Progenitor cell of endocrine pancreas (in vitro differentiated cells): ENCODE measurements at regions not wholly inside any gene's neighbourhood (a gene's known extent, or its start where the extent isn't known, plus 50 kb on each side); places are given as distances from the start of the nearest gene placed in this dataset.

Source experiments
- DNase-seq: peaks from one replicate; pipeline ENCODE4 v3.0.0; 2021; ENCODE audit warnings: low spot score; ENCODE audit not compliant: unreplicated experiment
- H3K27ac Mint-ChIP-seq: 2 replicates; pipeline ENCODE4 v1.8.0; 2021; ENCODE audit warnings: mild to moderate bottlenecking, moderate library complexity, mixed read lengths
- H3K27me3 Mint-ChIP-seq: 2 replicates; pipeline ENCODE4 v1.8.0; 2021; ENCODE audit warnings: mixed read lengths
- H3K36me3 Mint-ChIP-seq: 2 replicates; pipeline ENCODE4 v1.8.0; 2022; ENCODE audit warnings: mixed read lengths; ENCODE audit not compliant: insufficient read depth
- H3K4me1 Mint-ChIP-seq: 2 replicates; pipeline ENCODE4 v1.8.0; 2021; ENCODE audit warnings: low read depth, mixed read lengths
- H3K4me3 Mint-ChIP-seq: 2 replicates; pipeline ENCODE4 v1.8.0; 2021; ENCODE audit warnings: low read depth, mild to moderate bottlenecking, moderate library complexity, mixed read lengths
- H3K9me3 Mint-ChIP-seq: 2 replicates; pipeline ENCODE4 v1.8.0; 2021; ENCODE audit warnings: low read depth, mixed read lengths
- CTCF ChIP-seq: fragments of 200-600 bp; sonication (generic); IDR thresholded peaks from one replicate; pipeline ENCODE4 v1.5.0; 2021; ENCODE audit warnings: antibody characterized with exemption, mild to moderate bottlenecking; ENCODE audit not compliant: unreplicated experiment

GRCh38 chr9:86893811-86894490 lies 53.4 kb downstream of the GAS1 start:
- DNase-seq = no peak
- Mint-ChIP-seq H3K27ac (no peak overlapping the region), H3K9me3 (no peaks in the 10 kb centered on the region), H3K4me3 (no peak overlapping the region), H3K36me3 (no peaks in the 10 kb centered on the region), H3K4me1 (peaks cover 4% of the 10 kb centered on the region), H3K27me3 (peaks cover 16% of the 10 kb centered on the region)
- no peak for TF ChIP-seq CTCF

- H3K4me1 Mint-ChIP-seq = peaks cover 4% of the 10 kb centered on the region
- H3K36me3 Mint-ChIP-seq = no peaks in the 10 kb centered on the region
- H3K4me3 Mint-ChIP-seq = no peak overlapping the region
- TF ChIP-seq CTCF = no peak
- no peak overlapping the region for H3K27ac Mint-ChIP-seq
- H3K27me3 Mint-ChIP-seq = peaks cover 8% of the 10 kb centered on the region
- H3K9me3 Mint-ChIP-seq = no peaks in the 10 kb centered on the region
- no peak for DNase-seq
Observed at GRCh38 chr9:86892576-86892975, 54.7 kb downstream of the GAS1 start.

GRCh38 chr9:86891886-86892437 lies 55.3 kb downstream of the GAS1 start:
- Mint-ChIP-seq H3K4me3 (no peak overlapping the region), H3K9me3 (no peaks in the 10 kb centered on the region), H3K36me3 (no peaks in the 10 kb centered on the region), H3K27me3 (peaks cover 10% of the 10 kb centered on the region), H3K4me1 (peaks cover 4% of the 10 kb centered on the region), H3K27ac (no peak overlapping the region)
- TF ChIP-seq CTCF = no peak
- no peak for DNase-seq

- DNase-seq = no peak
- Mint-ChIP-seq H3K4me3 (no peak overlapping the region), H3K27ac (no peak overlapping the region), H3K4me1 (peaks cover 4% of the 10 kb centered on the region), H3K36me3 (no peaks in the 10 kb centered on the region), H3K27me3 (peaks cover 14% of the 10 kb centered on the region), H3K9me3 (no peaks in the 10 kb centered on the region)
- no peak for TF ChIP-seq CTCF
Observed at GRCh38 chr9:86891091-86891490, 56.2 kb downstream of the GAS1 start.

- TF ChIP-seq CTCF = no peak
- no peaks in the 10 kb centered on the region for H3K9me3 Mint-ChIP-seq
- H3K27ac Mint-ChIP-seq = no peak overlapping the region
- no peak for DNase-seq
- no peak overlapping the region for H3K4me3 Mint-ChIP-seq
- peaks cover 33% of the 10 kb centered on the region for H3K27me3 Mint-ChIP-seq
- H3K4me1 Mint-ChIP-seq = peaks cover 4% of the 10 kb centered on the region
- H3K36me3 Mint-ChIP-seq = no peaks in the 10 kb centered on the region
Observed at GRCh38 chr9:86885232-86885631, 62.1 kb downstream of the GAS1 start.
